ENCODE measurements at regions not wholly inside any gene's neighbourhood (a gene's known extent, or its start where the extent isn't known, plus 50 kb on each side); places are given as distances from the start of the nearest gene placed in this dataset.

DNA sequence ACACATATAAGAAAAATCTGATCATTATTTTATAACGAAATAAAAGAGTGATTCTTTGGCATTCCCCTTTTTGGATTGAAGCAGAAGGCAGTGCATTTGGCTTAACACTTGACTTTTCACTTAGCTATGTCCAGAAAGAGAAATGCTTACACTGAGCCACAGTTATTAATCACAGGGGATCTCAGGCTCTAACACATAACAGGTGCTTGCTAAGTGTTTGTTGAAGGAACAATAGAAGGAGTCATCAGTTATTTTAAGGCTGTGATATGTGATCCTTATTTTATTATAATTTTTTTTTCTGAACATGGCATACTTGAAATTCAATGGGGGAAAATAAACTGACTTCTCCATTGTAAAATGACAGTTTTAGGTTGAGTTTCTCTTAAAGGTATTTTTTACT is 209.5 kb downstream of the UBE2E3 start:
- no peak overlapping the region for H3K27ac ChIP-seq (ENCODE audit: low read length)
- intact Hi-C loops (cut with DNase I): no loop called here
- ATAC-seq (no peak), DNase-seq (no peak)
- H3K27me3 ChIP-seq (ENCODE audit: control insufficient read depth, insufficient read depth): no peaks in the 10 kb centered on the region
- 40% methylated on average over 1 of the region's 1 CpG for WGBS
- H3K9me3 ChIP-seq (ENCODE audit: control insufficient read depth, low read length): no peaks in the 10 kb centered on the region
- H3K4me1 ChIP-seq (ENCODE audit: control insufficient read depth, insufficient read depth, low read length): no peaks in the 10 kb centered on the region
- no peak overlapping the region for H3K4me3 ChIP-seq (ENCODE audit: low read length)

DNA sequence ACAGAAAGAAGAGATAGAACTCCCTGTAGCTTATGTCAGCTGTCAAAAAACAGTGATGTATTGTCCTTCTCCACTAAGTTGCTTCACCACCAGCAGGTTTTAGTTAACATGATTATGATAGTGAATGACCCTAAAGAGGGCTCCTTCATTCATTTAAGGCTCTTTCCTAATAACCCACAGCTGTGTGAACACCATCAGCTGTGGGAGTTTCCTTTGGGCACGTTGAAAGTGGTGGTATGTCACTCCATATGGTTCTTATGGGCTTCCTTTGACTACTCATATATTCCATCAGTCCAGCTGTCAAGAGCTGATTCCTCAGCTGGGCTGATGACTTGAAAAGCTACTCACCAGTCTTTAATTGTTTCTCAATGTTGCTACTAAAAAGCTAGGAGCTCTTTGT is 210.3 kb downstream of the UBE2E3 start:
- no peaks in the 10 kb centered on the region for H3K4me1 ChIP-seq (ENCODE audit: control insufficient read depth, insufficient read depth, low read length)
- ATAC-seq (no peak), DNase-seq (no peak)
- no peak overlapping the region for H3K4me3 ChIP-seq (ENCODE audit: low read length)
- no peaks in the 10 kb centered on the region for H3K9me3 ChIP-seq (ENCODE audit: control insufficient read depth, low read length)
- WGBS: 18% methylated on average over 1 of the region's 1 CpG
- no peaks in the 10 kb centered on the region for H3K27me3 ChIP-seq (ENCODE audit: control insufficient read depth, insufficient read depth)
- no peak overlapping the region for H3K27ac ChIP-seq (ENCODE audit: low read length)
- intact Hi-C loops (cut with DNase I): no loop called here

DNA sequence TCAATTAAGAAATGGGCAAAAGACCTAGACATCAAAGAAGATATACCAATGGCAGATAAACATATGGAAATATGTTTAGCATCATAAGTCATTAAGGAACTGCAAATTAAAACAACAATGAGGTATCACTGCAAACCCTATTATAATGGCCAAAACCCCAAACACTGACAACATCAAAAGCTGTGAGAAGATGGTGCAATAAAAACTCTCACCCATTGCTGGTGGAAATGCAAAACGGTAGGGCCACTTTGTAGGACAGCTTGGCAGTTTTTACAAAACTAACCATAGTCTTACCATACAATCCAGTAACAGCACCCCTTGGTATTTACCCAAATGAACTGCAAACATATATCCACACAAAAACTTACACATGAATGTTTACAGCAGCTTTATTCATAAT is 213.1 kb downstream of the UBE2E3 start:
- DNase-seq (no peak), ATAC-seq (no peak)
- H3K27me3 ChIP-seq (ENCODE audit: control insufficient read depth, insufficient read depth): no peaks in the 10 kb centered on the region
- no peak overlapping the region for H3K27ac ChIP-seq (ENCODE audit: low read length)
- no peaks in the 10 kb centered on the region for H3K4me1 ChIP-seq (ENCODE audit: control insufficient read depth, insufficient read depth, low read length)
- WGBS: 74% methylated on average over 1 of the region's 1 CpG
- H3K9me3 ChIP-seq (ENCODE audit: control insufficient read depth, low read length): no peaks in the 10 kb centered on the region
- H3K4me3 ChIP-seq (ENCODE audit: low read length): no peak overlapping the region
- intact Hi-C loops (cut with DNase I): no loop called here

DNA sequence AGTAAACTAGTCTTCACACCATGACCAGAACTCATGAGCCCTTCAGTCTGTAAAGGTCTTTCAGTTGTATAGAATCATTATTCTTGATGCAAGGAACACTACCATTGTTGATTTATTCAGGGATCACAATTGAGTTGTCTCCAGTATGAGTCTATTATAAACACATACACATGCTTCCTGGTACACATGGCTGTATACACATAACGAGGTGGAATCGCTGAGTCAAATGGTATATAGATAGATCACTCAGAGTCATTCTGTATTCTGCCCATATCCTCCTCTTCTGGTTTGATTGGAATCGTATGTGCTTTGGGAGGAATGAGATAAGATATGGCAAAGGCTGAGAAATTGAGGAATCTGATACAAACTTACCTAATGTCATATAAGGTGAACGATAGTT is 216.0 kb downstream of the UBE2E3 start:
- intact Hi-C loops (cut with DNase I): no loop called here
- no peak for ATAC-seq
- Histone ChIP-seq H3K9me3 (ENCODE audit: control insufficient read depth, low read length) (no peaks in the 10 kb centered on the region), H3K4me3 (ENCODE audit: low read length) (no peak overlapping the region), H3K27me3 (ENCODE audit: control insufficient read depth, insufficient read depth) (no peaks in the 10 kb centered on the region), H3K4me1 (ENCODE audit: control insufficient read depth, insufficient read depth, low read length) (no peaks in the 10 kb centered on the region), H3K27ac (ENCODE audit: low read length) (no peak overlapping the region)
- WGBS: 73% methylated on average over 4 of the region's 4 CpGs
- DNase-seq: no peak

DNA sequence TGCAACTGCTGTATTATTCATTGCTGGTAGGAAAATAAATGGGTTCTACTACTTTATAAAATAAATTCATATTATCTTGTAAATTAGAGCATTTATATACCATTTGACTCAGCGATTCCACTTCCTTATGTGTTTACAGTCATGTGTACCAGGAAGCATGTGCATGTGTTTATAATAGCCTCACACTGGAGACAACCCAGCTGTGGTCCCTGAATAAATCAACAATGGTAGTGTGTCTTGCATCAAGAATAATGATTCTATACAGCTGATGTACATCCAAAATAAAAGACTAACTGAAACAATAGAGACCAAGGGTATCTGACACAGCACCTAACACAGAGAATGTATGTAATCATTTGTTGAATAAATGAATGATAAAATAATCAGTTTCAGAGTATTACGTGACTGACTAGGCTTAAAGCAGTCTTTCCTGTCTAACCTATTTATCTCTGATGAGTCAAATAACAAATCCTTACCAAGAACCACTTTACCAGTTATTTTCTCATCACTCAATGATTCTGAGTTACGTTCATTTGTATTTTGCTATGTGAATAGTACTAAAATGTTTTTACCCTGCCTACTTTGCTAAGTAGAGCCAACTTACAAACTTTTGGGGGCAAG is 216.8 kb downstream of the UBE2E3 start:
- WGBS: 73% methylated on average over 3 of the region's 3 CpGs
- DNase-seq (no peak), ATAC-seq (no peak)
- Histone ChIP-seq H3K4me1 (ENCODE audit: control insufficient read depth, insufficient read depth, low read length) (no peaks in the 10 kb centered on the region), H3K9me3 (ENCODE audit: control insufficient read depth, low read length) (no peaks in the 10 kb centered on the region), H3K27me3 (ENCODE audit: control insufficient read depth, insufficient read depth) (no peaks in the 10 kb centered on the region), H3K4me3 (ENCODE audit: low read length) (no peak overlapping the region), H3K27ac (ENCODE audit: low read length) (no peak overlapping the region)
- intact Hi-C loops (cut with DNase I): no loop called here

DNA sequence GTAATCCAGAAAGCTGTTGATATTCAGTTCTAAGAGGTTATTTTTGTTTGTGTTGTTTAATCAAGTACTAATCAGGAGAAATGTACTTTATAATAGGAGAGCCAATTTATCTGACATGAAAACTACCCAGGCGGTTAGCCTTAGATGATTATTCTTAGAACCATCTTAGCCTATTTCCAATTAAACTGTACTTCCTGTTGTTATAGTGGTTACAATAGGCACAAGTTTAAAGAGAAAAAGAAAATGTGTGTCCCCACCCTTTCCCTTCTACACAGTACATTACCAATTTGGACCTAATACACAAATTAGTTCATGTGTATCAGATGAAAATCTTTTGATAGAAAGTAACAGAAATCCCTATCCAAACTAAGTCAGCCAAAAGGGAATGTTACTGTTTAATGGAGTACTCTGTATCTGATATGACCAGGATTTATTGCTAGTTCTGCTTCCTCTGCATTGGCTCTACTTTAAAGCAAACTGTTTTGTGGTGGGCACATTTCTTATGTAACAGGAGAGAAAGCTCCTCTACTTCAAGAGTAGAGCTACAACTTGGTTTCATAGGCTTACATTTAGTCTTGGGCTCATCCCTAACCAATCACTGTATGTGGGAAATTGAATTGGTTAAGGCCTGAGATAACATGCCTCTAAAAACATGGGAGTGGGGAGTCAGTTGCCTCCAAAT is 217.9 kb downstream of the UBE2E3 start:
- no peak overlapping the region for H3K4me3 ChIP-seq (ENCODE audit: low read length)
- ATAC-seq: no peak
- 65% methylated on average over 1 of the region's 1 CpG for WGBS
- H3K27ac ChIP-seq (ENCODE audit: low read length): no peak overlapping the region
- no peaks in the 10 kb centered on the region for H3K4me1 ChIP-seq (ENCODE audit: control insufficient read depth, insufficient read depth, low read length)
- DNase-seq: no peak
- intact Hi-C loops (cut with DNase I): no loop called here
- no peaks in the 10 kb centered on the region for H3K9me3 ChIP-seq (ENCODE audit: control insufficient read depth, low read length)
- H3K27me3 ChIP-seq (ENCODE audit: control insufficient read depth, insufficient read depth): no peaks in the 10 kb centered on the region

DNA sequence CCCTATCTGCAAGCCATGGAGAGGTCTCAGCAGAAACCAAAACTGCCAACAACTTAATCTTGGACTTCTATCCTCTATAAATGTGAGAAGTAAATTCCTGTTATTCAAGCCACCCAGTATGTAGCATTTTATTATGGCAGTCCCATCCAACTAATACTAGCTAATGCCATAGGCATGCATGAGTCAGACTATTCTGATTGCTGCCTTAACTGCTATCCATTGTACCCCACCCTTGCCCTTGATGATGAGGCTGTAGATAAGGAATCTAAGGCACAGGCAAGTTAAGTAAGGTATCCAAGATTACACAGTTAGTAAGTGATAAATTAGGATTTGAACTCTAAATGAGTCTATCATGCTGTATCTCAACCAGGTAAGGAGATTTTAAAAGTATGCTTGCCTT is 223.0 kb downstream of the UBE2E3 start:
- intact Hi-C loops (cut with DNase I): no loop called here
- H3K4me1 ChIP-seq (ENCODE audit: control insufficient read depth, insufficient read depth, low read length): no peaks in the 10 kb centered on the region
- H3K27ac ChIP-seq (ENCODE audit: low read length): no peak overlapping the region
- H3K4me3 ChIP-seq (ENCODE audit: low read length): no peak overlapping the region
- DNase-seq (no peak), ATAC-seq (no peak)
- no peaks in the 10 kb centered on the region for H3K27me3 ChIP-seq (ENCODE audit: control insufficient read depth, insufficient read depth)
- no peaks in the 10 kb centered on the region for H3K9me3 ChIP-seq (ENCODE audit: control insufficient read depth, low read length)

DNA sequence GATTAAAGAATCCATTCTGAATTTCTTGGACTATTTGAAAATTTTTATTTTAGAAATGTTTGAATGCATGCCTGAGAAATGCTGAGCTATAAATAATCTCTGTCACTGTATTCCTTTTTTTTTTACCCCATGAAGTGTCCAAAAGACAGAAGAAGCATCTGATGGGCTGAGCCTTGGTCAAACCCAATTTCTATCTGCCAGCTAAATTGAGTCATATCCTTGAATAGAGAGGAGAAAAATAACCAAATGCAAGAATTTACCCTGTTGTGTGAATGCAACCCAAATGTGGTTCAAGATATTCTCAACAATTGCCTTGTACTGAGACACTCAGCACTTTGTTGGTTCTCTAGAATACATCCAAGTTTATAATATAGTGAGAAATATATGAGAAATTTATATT is 223.5 kb downstream of the UBE2E3 start:
- intact Hi-C loops (cut with DNase I): no loop called here
- DNase-seq: no peak

DNA sequence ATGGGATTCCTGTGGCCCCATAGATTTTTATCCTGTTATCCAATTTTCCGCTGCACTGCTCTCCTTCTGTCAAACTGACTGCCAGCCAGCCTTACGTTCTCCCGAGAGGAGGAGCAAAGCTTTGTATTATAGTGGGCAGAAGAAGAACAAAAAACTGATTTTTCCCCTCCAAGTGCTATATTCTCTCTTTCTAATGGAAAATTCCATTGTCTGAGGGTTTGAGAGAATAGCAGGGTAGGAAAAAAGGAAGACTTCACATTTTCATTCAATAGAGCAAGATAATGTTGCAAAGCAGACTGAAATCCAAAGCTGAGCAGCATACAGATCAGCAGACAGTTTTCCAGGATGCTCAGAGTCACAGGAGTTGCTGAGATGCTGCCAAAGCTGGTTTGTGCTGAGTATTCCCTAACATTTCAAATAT is 238.0 kb downstream of the UBE2E3 start:
- Histone ChIP-seq H3K27ac (ENCODE audit: low read length) (no peak overlapping the region), H3K27me3 (ENCODE audit: control insufficient read depth, insufficient read depth) (no peaks in the 10 kb centered on the region), H3K9me3 (ENCODE audit: control insufficient read depth, low read length) (no peaks in the 10 kb centered on the region), H3K4me1 (ENCODE audit: control insufficient read depth, insufficient read depth, low read length) (no peaks in the 10 kb centered on the region), H3K4me3 (ENCODE audit: low read length) (no peak overlapping the region)
- DNase-seq (no peak), ATAC-seq (no peak)
- intact Hi-C loops (cut with DNase I): no loop called here
- 78% methylated on average over 3 of the region's 3 CpGs for WGBS

More for the DNA sequence above, 223.5 kb downstream of the UBE2E3 start:
- H3K4me3 ChIP-seq (ENCODE audit: low read length): no peak overlapping the region
- no peaks in the 10 kb centered on the region for H3K27me3 ChIP-seq (ENCODE audit: control insufficient read depth, insufficient read depth)
- no peaks in the 10 kb centered on the region for H3K9me3 ChIP-seq (ENCODE audit: control insufficient read depth, low read length)
- no peaks in the 10 kb centered on the region for H3K4me1 ChIP-seq (ENCODE audit: control insufficient read depth, insufficient read depth, low read length)
- ATAC-seq: no peak
- H3K27ac ChIP-seq (ENCODE audit: low read length): no peak overlapping the region

DNA sequence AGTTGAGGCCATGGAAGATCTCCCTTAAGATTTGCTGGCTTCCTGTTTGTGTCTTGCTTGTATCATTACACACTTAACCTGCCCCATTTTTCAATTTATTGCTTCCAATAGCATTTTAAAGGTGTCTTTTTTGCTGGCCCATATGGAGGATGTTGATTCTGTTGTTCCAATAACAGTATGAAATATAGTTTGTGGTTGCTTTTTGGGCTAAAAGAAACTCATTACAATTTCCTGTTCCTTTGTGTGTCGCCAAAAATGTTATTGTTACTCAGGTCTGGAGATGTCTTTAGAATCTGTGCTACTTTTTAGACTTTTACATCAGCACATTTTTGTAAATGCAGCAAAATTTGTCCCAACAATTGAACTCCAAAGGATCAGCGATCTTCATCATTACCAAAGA is 234.0 kb upstream of the ITGA4 start:
- no peak overlapping the region for H3K27ac ChIP-seq (ENCODE audit: low read length)
- intact Hi-C loops (cut with DNase I): no loop called here
- H3K27me3 ChIP-seq (ENCODE audit: control insufficient read depth, insufficient read depth): no peaks in the 10 kb centered on the region
- no peak overlapping the region for H3K4me3 ChIP-seq (ENCODE audit: low read length)
- no peaks in the 10 kb centered on the region for H3K9me3 ChIP-seq (ENCODE audit: control insufficient read depth, low read length)
- WGBS: 73% methylated on average over 2 of the region's 2 CpGs
- no peaks in the 10 kb centered on the region for H3K4me1 ChIP-seq (ENCODE audit: control insufficient read depth, insufficient read depth, low read length)
- no peak for ATAC-seq
- DNase-seq: no peak

DNA sequence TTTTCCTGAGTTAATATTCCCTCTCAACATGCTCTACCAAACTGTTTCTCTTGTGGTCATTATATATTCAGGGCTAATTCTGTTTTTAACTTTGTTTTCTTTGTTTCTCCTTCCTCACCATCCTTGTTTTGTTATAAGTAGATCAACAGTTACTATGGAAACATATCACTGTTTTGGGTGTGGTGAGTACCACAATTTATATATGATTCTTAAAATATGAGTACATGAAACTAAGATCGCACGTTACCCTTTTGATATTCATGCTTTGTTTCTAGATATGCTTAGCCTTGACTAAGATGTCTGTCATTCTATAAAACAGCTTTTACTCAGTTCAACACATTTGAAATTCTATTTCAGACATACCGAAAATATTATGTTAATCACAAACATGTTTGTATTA is 232.3 kb upstream of the ITGA4 start:
- no peak for ATAC-seq
- no peak for DNase-seq

DNA sequence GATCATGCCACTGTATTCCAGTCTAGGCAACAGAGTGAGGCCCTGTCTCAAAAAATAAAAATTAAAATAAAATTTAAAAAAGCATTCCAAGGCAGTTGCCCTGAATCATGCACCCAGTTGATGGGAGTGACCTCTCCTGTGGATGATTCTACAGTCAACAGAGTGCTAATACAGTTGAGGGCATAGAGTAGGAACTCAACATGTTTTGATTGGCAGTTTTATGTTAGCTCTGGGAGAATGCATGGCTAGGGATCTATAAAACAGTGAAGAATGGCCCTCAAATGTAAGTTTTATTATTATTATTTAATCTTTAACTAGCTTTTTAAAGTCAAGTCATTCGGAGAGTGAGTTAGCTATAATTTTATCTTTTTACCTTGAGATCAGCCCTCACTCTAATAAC is 228.5 kb upstream of the ITGA4 start:
- 88% methylated on average over 1 of the region's 1 CpG for WGBS
- DNase-seq: no peak

More for the DNA sequence above, 232.3 kb upstream of the ITGA4 start:
- 86% methylated on average over 3 of the region's 3 CpGs for WGBS
- H3K4me3 ChIP-seq (ENCODE audit: low read length): no peak overlapping the region
- no peaks in the 10 kb centered on the region for H3K9me3 ChIP-seq (ENCODE audit: control insufficient read depth, low read length)
- no peak overlapping the region for H3K27ac ChIP-seq (ENCODE audit: low read length)
- intact Hi-C loops (cut with DNase I): no loop called here
- no peaks in the 10 kb centered on the region for H3K27me3 ChIP-seq (ENCODE audit: control insufficient read depth, insufficient read depth)
- no peaks in the 10 kb centered on the region for H3K4me1 ChIP-seq (ENCODE audit: control insufficient read depth, insufficient read depth, low read length)

More for the DNA sequence above, 228.5 kb upstream of the ITGA4 start:
- Histone ChIP-seq H3K27ac (ENCODE audit: low read length) (no peak overlapping the region), H3K4me1 (ENCODE audit: control insufficient read depth, insufficient read depth, low read length) (no peaks in the 10 kb centered on the region), H3K27me3 (ENCODE audit: control insufficient read depth, insufficient read depth) (no peaks in the 10 kb centered on the region), H3K9me3 (ENCODE audit: control insufficient read depth, low read length) (no peaks in the 10 kb centered on the region), H3K4me3 (ENCODE audit: low read length) (no peak overlapping the region)
- ATAC-seq: no peak
- intact Hi-C loops (cut with DNase I): no loop called here

Measured in right cardiac atrium (tissue), 5 donors.